OCI-LY3 (cell line): ENCODE measurements at regions not wholly inside any gene's neighbourhood (a gene's known extent, or its start where the extent isn't known, plus 50 kb on each side); places are given as distances from the start of the nearest gene placed in this dataset.

Experiments
- H2AFZ ChIP-seq: fragments of 200-600, 300-600 bp; shearing (Covaris generic); 2 replicates; pipeline ENCODE4 v1.6.0; 2014; ENCODE audit warnings: antibody characterized with exemption, low read depth, low read length
- H3K27ac ChIP-seq: fragments of 200-600, 300-600 bp; sonication (generic); 2 replicates; pipeline ENCODE4 v1.5.1; 2014; ENCODE audit warnings: mild to moderate bottlenecking, low read length, moderate library complexity, mixed read lengths
- H3K27me3 ChIP-seq: fragments of 200-600, 300-600 bp; sonication (generic); 2 replicates; pipeline ENCODE4 v1.6.1; 2014; ENCODE audit warnings: low read depth, low read length, mixed read lengths
- H3K36me3 ChIP-seq: fragments of 200-600, 300-600 bp; sonication (generic); replicated peaks from 2 replicates; pipeline ENCODE3; 2014; ENCODE audit warnings: low read depth, low read length, mixed read lengths
- H3K4me1 ChIP-seq: fragments of 300-600, 200-600 bp; sonication (generic); 2 replicates; pipeline ENCODE4 v1.6.1; 2014; ENCODE audit warnings: low read length, mixed read lengths
- H3K4me2 ChIP-seq: fragments of 200-600, 300-600 bp; sonication (generic); 2 replicates; pipeline ENCODE4 v1.6.1; 2014; ENCODE audit warnings: low read length, mixed read lengths
- H3K4me3 ChIP-seq: fragments of 300-600, 200-600 bp; sonication (generic); 2 replicates; pipeline ENCODE4 v1.5.1; 2014; ENCODE audit warnings: antibody characterized with exemption, mild to moderate bottlenecking, low read length, moderate library complexity
- H3K79me2 ChIP-seq: fragments of 300-600, 200-600 bp; shearing (Covaris generic); 2 replicates; pipeline ENCODE4 v1.6.1; 2014; ENCODE audit warnings: mild to moderate bottlenecking, low read length, mixed read lengths
- H3K9ac ChIP-seq: fragments of 300-600, 200-600 bp; shearing (Covaris generic); 2 replicates; pipeline ENCODE4 v1.6.0; 2014; ENCODE audit warnings: mild to moderate bottlenecking, low read length, moderate library complexity
- H3K9me3 ChIP-seq: fragments of 200-600, 300-600 bp; shearing (Covaris generic); 2 replicates; pipeline ENCODE4 v1.6.1; 2014; ENCODE audit warnings: low read length, mixed read lengths; ENCODE audit not compliant: insufficient read depth
- H4K20me1 ChIP-seq: fragments of 200-600, 300-600 bp; sonication (generic); 2 replicates; pipeline ENCODE4 v1.6.1; 2016; ENCODE audit warnings: low read length, mixed read lengths; ENCODE audit not compliant: insufficient read depth
- CTCF ChIP-seq: fragments of 200-600, 300-600 bp; sonication (generic); IDR thresholded peaks from 2 replicates; pipeline ENCODE4 v1.5.1; 2014; ENCODE audit warnings: antibody characterized with exemption, low read length, low read depth
- EZH2phosphoT487 ChIP-seq: fragments of 200-600 bp; shearing (Covaris generic); IDR thresholded peaks from 2 replicates; pipeline ENCODE4 v1.6.1; 2018; ENCODE audit warnings: antibody characterized with exemption, mixed run types, low read depth

GRCh38 chr17:79552824-79553223 lies 58.0 kb downstream of the RBFOX3 start:
- Histone ChIP-seq H3K36me3 (no peaks in the 10 kb centered on the region), H3K27me3 (no peaks in the 10 kb centered on the region; the same call in 1 of the 2 replicates), H3K4me1 (no peaks in the 10 kb centered on the region), H3K9ac (no peak overlapping the region), H4K20me1 (no peaks in the 10 kb centered on the region), H3K9me3 (no peaks in the 10 kb centered on the region), H3K4me2 (no peak overlapping the region), H2AFZ (no peak overlapping the region), H3K79me2 (no peaks in the 10 kb centered on the region), H3K27ac (no peak overlapping the region), H3K4me3 (no peak overlapping the region)
- TF ChIP-seq CTCF = no peak
- no peak for TF ChIP-seq EZH2phosphoT487

GRCh38 chr17:79552405-79552804 lies 58.4 kb downstream of the RBFOX3 start:
- Histone ChIP-seq H3K79me2 (no peaks in the 10 kb centered on the region), H3K9me3 (no peaks in the 10 kb centered on the region), H2AFZ (no peak overlapping the region), H3K9ac (no peak overlapping the region), H3K36me3 (no peaks in the 10 kb centered on the region), H3K4me3 (no peak overlapping the region), H3K4me2 (no peak overlapping the region), H3K27ac (no peak overlapping the region), H4K20me1 (no peaks in the 10 kb centered on the region), H3K27me3 (no peaks in the 10 kb centered on the region; the same call in 1 of the 2 replicates), H3K4me1 (no peaks in the 10 kb centered on the region)
- no peak for TF ChIP-seq EZH2phosphoT487
- no peak for TF ChIP-seq CTCF

GRCh38 chr17:79549141-79549915 lies 61.5 kb downstream of the RBFOX3 start:
- H3K36me3 ChIP-seq = no peaks in the 10 kb centered on the region
- no peaks in the 10 kb centered on the region for H3K79me2 ChIP-seq
- no peak overlapping the region for H3K4me2 ChIP-seq
- H2AFZ ChIP-seq = no peak overlapping the region
- H3K4me1 ChIP-seq = no peaks in the 10 kb centered on the region
- H3K9me3 ChIP-seq = no peaks in the 10 kb centered on the region
- H3K27ac ChIP-seq = no peak overlapping the region
- no peak overlapping the region for H3K9ac ChIP-seq
- no peaks in the 10 kb centered on the region for H4K20me1 ChIP-seq
- peaks cover 3% of the 10 kb centered on the region; the same call in 1 of the 2 replicates for H3K27me3 ChIP-seq
- TF ChIP-seq EZH2phosphoT487 (no peak), CTCF (no peak)
- no peak overlapping the region for H3K4me3 ChIP-seq

- Histone ChIP-seq H3K27ac (no peak overlapping the region), H3K9ac (no peak overlapping the region), H3K4me1 (no peaks in the 10 kb centered on the region), H3K4me2 (no peak overlapping the region), H4K20me1 (no peaks in the 10 kb centered on the region), H3K79me2 (no peaks in the 10 kb centered on the region), H3K9me3 (no peaks in the 10 kb centered on the region), H3K27me3 (peaks cover 8% of the 10 kb centered on the region; the same call in 1 of the 2 replicates), H3K36me3 (no peaks in the 10 kb centered on the region), H2AFZ (no peak overlapping the region), H3K4me3 (no peak overlapping the region)
- no peak for TF ChIP-seq CTCF
- TF ChIP-seq EZH2phosphoT487 = no peak
Measured at GRCh38 chr17:79548116-79548515, 62.7 kb downstream of the RBFOX3 start.
